AG08396 (cell line): ENCODE measurements at regions not wholly inside any gene's neighbourhood (a gene's known extent, or its start where the extent isn't known, plus 50 kb on each side); places are given as distances from the start of the nearest gene placed in this dataset.

Experiments used
- DNase-seq: peaks from one replicate; pipeline ENCODE4 v3.0.0; 2012; ENCODE audit warnings: low spot score, mixed read lengths

DNA sequence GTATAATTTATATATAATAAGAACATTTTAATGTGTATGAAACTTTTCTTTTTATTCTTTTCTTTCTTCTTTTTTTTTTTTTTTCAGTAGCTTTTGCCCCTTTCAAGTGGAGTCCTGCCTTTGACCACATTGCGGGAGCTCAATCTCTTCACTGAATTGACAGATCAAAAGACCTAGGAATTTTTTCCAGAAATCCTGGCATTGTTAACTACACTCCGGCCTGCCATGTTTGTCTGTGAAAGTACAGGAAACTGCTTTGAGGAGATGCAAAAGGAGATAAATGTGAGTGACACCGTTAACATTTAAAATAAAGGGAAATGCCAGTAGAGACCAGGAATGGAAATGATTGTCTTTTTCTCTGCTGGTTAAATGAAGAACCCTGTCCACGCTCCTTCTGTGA, 159.3 kb upstream of the VCX3A start:
- DNase-seq, result no peak

GRCh38 chrX:6693051-6693450, 158.1 kb upstream of the VCX3A start:
- DNase-seq, result no peak

GRCh38 chrX:6685489-6685888, 150.6 kb upstream of the VCX3A start:
- DNase-seq, result no peak

DNA sequence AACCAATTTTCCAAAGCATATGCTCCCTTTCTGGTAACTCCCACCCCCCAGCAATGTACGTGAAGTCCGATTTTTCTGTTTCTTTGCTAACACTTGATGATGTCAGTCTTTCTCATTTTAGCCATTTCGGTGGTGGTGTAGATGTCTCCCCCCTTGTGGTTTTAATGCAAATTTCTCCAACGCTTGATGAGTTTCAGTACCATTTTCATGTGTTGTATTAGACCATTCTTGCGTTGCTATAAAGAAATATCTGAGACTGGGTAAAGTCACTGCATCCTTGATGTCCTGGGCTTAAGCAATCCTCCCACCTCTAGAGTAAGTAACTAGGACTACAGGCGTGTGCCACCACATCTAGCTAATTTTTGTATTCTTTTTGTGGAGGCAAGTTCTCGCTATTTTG, 148.4 kb upstream of the VCX3A start:
- no peak for DNase-seq

DNA sequence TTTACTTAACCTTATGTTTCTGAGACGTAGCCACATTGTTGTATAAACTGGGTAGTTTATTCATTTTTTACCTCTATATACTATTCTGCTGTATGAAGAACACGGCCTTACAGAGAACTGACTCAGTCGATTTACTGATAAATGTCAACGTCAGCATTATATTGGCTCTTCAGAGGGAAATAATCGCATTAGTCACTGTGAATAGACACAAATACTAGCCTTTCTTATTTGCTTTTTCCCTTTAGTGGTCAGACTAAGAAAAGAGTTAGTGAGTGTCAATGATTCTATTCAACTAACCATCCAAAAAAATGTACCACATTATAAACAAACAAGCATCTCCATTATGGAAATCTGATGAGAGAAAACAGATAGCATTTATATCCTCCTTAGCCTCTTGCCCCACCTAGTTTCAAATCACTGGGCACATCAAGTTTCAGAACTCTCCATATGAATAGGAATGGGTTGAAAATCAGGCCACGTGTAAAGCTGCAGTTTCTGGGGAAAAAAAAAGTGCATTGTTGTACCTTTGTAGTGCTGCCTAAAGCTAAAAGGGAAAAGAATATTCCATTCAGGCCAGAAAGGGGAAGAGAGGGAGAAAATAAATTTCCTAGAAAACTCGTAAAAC, 146.7 kb upstream of the VCX3A start:
- DNase-seq, result no peak

DNA sequence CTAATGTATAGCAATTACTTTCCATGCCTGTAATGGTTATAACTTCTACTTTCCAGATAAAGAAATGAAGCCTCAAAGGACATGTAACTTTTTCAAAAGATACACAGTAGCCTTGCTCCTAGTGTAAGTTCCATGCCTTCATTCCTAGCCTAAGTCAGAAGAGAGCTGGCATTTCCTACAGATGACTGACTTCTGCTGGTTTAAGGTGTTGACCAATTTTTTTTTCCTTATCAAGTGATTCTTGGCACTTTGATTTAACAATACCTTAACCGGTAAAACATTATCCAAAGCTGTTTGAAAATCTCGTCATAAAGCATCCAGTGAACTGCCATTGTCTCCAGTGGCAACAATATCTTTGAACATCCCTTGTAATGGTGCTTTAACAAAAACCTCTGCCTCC, 145.1 kb upstream of the VCX3A start:
- no peak for DNase-seq

DNA sequence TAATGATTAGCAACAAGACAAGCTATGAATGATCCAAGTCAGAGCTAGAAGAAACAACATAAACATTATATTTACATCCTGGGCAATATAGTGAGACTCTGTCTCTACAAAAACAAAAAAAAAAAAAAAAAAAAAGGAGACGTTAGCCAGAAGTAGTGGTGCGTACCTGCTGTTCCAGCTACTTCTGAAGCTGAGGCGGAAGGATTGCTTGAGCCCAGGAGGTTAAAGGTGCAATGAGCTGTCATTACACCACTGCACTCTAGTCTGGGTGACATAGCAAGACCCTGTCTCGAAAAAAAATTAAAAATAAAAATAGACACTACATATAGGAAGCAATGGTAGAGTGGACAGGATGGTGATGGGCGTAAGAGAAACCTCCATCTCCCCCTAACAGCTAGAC, 144.6 kb upstream of the VCX3A start:
- DNase-seq, result no peak

DNA sequence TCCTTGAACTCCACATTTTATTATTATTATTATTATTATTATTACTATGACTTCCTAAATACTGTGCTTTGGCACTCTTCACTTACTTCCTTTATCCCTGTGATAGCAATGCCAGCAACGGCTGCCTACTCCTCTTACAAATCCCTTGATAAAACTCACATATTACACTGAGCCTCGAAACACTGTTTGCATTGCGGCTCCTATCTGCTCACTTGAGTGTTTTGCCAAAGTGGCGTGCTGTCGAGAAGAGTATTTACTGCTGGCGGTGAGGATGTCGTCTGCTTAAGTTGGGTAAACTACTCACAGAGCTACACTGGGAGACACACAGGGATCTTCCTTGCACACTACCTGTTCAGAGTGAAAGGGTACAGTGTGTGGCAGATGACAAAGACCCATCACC, 143.4 kb upstream of the VCX3A start:
- DNase-seq, result no peak

GRCh38 chrX:6674734-6675133, 139.8 kb upstream of the VCX3A start:
- no peak for DNase-seq

GRCh38 chrX:6667048-6667768, 132.3 kb upstream of the VCX3A start:
- no peak for DNase-seq

DNA sequence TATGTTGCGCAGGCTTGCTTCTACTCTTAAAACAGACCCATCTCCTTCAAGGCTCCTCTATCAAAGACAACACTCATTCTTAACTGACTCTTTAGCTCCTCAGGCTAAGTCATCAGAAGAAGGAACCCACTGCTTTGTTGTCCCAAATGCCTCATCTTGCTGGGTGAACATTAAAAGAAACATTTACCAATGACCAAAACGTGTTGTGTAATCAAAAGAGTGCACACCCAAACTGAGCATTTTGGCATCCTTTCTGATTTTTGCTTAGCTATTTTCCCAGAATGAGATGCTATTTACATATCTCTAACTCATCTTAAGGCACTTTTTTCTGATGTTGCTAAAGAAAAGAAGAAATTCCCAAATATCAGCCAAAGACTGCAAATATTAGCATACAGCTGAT, 131.7 kb upstream of the VCX3A start:
- no peak for DNase-seq

DNA sequence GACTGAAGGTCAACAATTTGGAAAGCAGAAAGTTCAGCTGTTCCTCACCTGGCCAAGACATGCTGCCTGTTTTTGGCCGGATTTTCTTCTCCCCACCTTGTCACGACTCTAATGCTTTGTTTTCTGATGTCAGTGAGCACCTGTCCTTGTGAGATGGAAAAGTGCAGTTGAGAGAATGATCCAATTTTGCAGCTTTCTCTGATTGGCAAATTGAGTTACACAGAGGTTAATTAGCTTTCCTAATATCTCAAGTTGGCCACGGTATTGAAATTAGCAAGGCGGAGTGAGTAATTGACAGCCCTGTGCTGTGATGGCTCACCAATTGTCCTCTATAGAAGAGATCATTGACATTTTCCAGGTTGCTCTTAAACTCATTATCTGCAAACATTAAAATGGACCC, 126.8 kb upstream of the VCX3A start:
- DNase-seq, result no peak

GRCh38 chrX:6660567-6661264, 125.8 kb upstream of the VCX3A start:
- no peak for DNase-seq

DNA sequence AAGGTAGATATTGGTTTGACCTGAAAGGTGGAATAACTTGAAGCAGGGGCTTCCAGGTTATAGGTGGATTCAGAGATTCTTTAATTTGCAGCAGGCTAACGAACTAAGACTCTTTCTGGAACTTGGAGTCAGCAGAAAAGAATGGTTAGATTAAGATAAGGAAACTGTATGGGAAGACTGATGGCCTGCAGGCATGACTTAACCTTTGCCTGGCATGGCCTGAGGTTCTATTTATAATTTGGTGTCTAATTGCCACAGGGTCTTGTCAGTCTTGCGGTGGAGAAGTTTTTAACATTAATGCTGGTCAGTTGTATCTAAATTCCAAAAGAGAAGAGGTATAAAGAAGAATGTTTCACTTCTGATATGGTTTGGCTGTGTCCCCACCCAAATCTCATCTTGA, 110.3 kb upstream of the VCX3A start:
- DNase-seq, result no peak

- no peak for DNase-seq
Measured at GRCh38 chrX:6644411-6644810, 109.5 kb upstream of the VCX3A start.

- no peak for DNase-seq
Measured at GRCh38 chrX:6640727-6641126, 105.8 kb upstream of the VCX3A start.

DNA sequence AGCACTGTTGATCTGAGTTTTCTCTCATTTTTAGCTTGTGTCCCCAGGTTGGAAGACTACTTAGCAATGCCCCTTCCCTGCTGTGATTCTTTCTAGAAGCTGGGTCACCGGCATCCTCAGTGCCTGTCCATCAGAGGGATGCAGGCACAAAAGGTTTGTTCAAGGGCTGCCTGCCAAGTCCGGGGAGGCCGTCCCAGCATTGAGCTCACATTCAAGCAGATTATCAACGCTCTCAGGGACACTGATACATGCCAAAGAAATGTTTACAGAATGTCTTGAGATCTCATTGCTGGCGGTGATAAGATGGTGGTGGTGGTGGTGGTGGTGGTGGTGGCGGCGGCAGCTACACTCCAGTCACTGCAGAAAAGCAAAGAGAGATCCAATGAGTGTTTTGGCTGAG, 79.6 kb upstream of the VCX3A start:
- DNase-seq, result no peak

- DNase-seq, result no peak
Measured at GRCh38 chrX:6599230-6599860, 64.4 kb upstream of the VCX3A start.
